Peyer's patch (tissue), 4 donors: ENCODE measurements at regions not wholly inside any gene's neighbourhood (a gene's known extent, or its start where the extent isn't known, plus 50 kb on each side); places are given as distances from the start of the nearest gene placed in this dataset.

ENCODE experiments used
- POLR2A ChIP-seq, 2 donors: fragments of 450-650 bp; IDR thresholded peaks; one replicate each; pipeline ENCODE4 v1.5.1; 2017; ENCODE audit warnings: antibody characterized with exemption in 2 of 2, mild to moderate bottlenecking in 2 of 2, moderate library complexity in 2 of 2
- TF ChIP-seq, protein P1 (sequence below), 6 experiments: fragments of 450-650 bp in 4 of 6; fragments of 200-600 bp in 2 of 6; sonication (generic) in 1 of 6; IDR thresholded peaks; one replicate each; pipeline ENCODE4 v1.5.1; 2017 to 2019; ENCODE audit warnings: antibody characterized with exemption in 6 of 6, mild to moderate bottlenecking in 3 of 6, moderate library complexity in 1 of 6

DNA sequence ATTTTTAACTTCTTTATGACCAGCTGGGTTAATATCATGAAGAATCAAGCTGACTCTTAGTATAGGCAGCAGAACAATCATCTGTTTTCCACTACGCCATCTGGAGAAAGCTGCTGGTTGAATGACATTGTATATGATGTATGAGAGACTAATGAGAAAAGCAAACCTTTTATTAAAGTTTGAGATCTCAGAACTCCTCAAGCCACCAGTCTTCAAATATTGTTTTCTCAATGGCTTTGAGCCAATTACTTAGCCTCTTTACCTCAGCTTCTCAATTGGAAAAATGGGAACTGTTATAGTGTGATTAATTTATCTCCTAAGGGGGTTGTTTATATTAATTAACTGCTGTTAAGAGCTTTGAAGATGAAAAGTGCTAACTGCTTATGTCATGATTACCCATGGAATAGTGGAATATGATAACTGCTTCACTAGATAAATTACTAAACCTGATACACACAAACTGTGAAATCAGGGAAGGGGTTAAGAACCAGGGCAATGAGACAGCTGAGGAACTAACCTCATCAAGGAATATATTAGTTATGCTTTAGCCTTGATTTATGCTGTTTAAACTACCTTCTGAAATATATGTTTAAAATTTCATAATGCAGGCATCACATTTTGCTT, 330.1 kb downstream of the SOX2 start:
- TF ChIP-seq, protein P1, sequence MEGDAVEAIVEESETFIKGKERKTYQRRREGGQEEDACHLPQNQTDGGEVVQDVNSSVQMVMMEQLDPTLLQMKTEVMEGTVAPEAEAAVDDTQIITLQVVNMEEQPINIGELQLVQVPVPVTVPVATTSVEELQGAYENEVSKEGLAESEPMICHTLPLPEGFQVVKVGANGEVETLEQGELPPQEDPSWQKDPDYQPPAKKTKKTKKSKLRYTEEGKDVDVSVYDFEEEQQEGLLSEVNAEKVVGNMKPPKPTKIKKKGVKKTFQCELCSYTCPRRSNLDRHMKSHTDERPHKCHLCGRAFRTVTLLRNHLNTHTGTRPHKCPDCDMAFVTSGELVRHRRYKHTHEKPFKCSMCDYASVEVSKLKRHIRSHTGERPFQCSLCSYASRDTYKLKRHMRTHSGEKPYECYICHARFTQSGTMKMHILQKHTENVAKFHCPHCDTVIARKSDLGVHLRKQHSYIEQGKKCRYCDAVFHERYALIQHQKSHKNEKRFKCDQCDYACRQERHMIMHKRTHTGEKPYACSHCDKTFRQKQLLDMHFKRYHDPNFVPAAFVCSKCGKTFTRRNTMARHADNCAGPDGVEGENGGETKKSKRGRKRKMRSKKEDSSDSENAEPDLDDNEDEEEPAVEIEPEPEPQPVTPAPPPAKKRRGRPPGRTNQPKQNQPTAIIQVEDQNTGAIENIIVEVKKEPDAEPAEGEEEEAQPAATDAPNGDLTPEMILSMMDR (IDR thresholded peaks at IDR 0.05) = no peak
- no peak for TF ChIP-seq POLR2A (IDR thresholded peaks at IDR 0.05)
